Lower leg skin (tissue), 4 donors: ENCODE measurements at regions not wholly inside any gene's neighbourhood (a gene's known extent, or its start where the extent isn't known, plus 50 kb on each side); places are given as distances from the start of the nearest gene placed in this dataset.
A peak's percentile ranks its signal among the peaks of the same experiment; 100 is the strongest.

Experiments
- DNase-seq, 2 donors: peaks; one replicate each; pipeline ENCODE4 v3.0.0-alpha.2; 2019; ENCODE audit warnings: low spot score in 2 of 2
- H3K4me3 ChIP-seq: fragments of 200-600 bp; sonication (generic); 2 replicates; pipeline ENCODE4 v1.5.1; 2017; ENCODE audit warnings: mild to moderate bottlenecking, low read depth; ENCODE audit not compliant: poor library complexity, severe bottlenecking
- CTCF ChIP-seq, 3 donors: fragments of 450-650 bp; IDR thresholded peaks; one replicate each; pipeline ENCODE4 v1.5.1; 2016; ENCODE audit warnings: antibody characterized with exemption in 3 of 3, mild to moderate bottlenecking in 3 of 3, moderate library complexity in 2 of 3
- POLR2A ChIP-seq, 2 donors: fragments of 450-650 bp; IDR thresholded peaks; one replicate each; pipeline ENCODE4 v1.6.1; 2016 to 2017; ENCODE audit warnings: antibody characterized with exemption in 2 of 2, mild to moderate bottlenecking in 1 of 2, moderate library complexity in 1 of 2
- WGBS, 2 donors: methylation state at CpG; one replicate each; pipeline ENCODE4 v1.1.5; 2018; 5-methylcytosine and 5-hydroxymethylcytosine counted together
- intact Hi-C: fragments of 100-400 bp; cut with DNase I; formaldehyde crosslinking; loops from one replicate; pipeline ENCODE4 v1.15.0; 2023; ENCODE audit warnings: low total_unique reads

GRCh38 chr15:69758291-69758771 lies 305.7 kb downstream of the RPLP1 start:
- TF ChIP-seq POLR2A (IDR thresholded peaks at IDR 0.05) = no peak
- no peak for TF ChIP-seq CTCF (IDR thresholded peaks at IDR 0.05)
- DNase-seq = no peak
- intact Hi-C loops = no loop called here
- no peak overlapping the region for H3K4me3 ChIP-seq
- WGBS, 2 donors = 56 to 59% methylated on average over 2 of the region's 2 CpGs

- intact Hi-C loops = no loop called here
- peak in 1 of 2 donors; percentile 27 for DNase-seq
- 84 to 89% methylated on average over 8 of the region's 8 CpGs for WGBS, 2 donors
- no peak for TF ChIP-seq POLR2A (IDR thresholded peaks at IDR 0.05)
- no peak for TF ChIP-seq CTCF (IDR thresholded peaks at IDR 0.05)
- no peak overlapping the region for H3K4me3 ChIP-seq
Observed at GRCh38 chr15:69758810-69759790, 306.5 kb downstream of the RPLP1 start.

GRCh38 chr15:69760258-69760845 lies 307.7 kb downstream of the RPLP1 start:
- 56 to 57% methylated on average over 3 of the region's 3 CpGs for WGBS, 2 donors
- TF ChIP-seq POLR2A (IDR thresholded peaks at IDR 0.05) = no peak
- no peak for TF ChIP-seq CTCF (IDR thresholded peaks at IDR 0.05)
- H3K4me3 ChIP-seq = no peak overlapping the region
- intact Hi-C loops = no loop called here
- no peak for DNase-seq

- intact Hi-C loops = no loop called here
- no peak overlapping the region for H3K4me3 ChIP-seq
- DNase-seq = peak; percentile 79 to 88
- TF ChIP-seq POLR2A (IDR thresholded peaks at IDR 0.05) (no peak), CTCF (IDR thresholded peaks at IDR 0.05) (no peak)
- WGBS, 2 donors = 56% methylated on average over 7 of the region's 7 CpGs
Observed at GRCh38 chr15:69760890-69761568, 308.4 kb downstream of the RPLP1 start.

GRCh38 chr15:69762373-69763148 lies 309.9 kb downstream of the RPLP1 start:
- 75 to 86% methylated on average over 6 of the region's 6 CpGs for WGBS, 2 donors
- DNase-seq = no peak
- no peak for TF ChIP-seq POLR2A (IDR thresholded peaks at IDR 0.05)
- TF ChIP-seq CTCF (IDR thresholded peaks at IDR 0.05) = no peak
- no peak overlapping the region for H3K4me3 ChIP-seq
- intact Hi-C loops = no loop called here
